ENCODE measurements at regions not wholly inside any gene's neighbourhood (a gene's known extent, or its start where the extent isn't known, plus 50 kb on each side); places are given as distances from the start of the nearest gene placed in this dataset.
A peak's percentile ranks its signal among the peaks of the same experiment; 100 is the strongest.
"Not testable (repeated sequence)": the region's sequence is repeated elsewhere in the genome, so short reads cannot be mapped to it uniquely, and the experiment has no call there.

- DNase-seq: no peak
These were observed 76.1 kb upstream of the CNIH3 start for GRCh38 chr1:224539971-224540370.

DNA sequence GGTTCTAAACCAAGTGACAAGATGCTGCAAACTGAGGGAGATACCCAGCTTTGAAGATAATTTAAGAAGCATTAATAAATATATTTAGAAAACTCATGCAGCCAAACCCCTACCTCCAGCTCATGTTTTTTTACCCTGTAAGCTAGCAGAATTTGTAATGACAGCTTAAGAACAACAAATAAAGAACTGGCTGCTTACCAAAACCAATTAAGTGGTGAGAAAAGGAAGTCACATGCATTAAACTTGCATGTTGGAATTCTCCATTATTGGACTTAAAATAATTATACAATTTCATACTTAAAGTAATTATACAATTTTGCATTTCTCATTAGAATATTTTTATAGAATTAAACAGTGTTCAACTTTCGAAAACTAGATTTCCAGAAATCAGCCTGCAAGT, 75.6 kb upstream of the CNIH3 start:
- peak; percentile 32 for DNase-seq

- no peak for DNase-seq
These were observed 74.9 kb upstream of the CNIH3 start for GRCh38 chr1:224541072-224541790.

DNA sequence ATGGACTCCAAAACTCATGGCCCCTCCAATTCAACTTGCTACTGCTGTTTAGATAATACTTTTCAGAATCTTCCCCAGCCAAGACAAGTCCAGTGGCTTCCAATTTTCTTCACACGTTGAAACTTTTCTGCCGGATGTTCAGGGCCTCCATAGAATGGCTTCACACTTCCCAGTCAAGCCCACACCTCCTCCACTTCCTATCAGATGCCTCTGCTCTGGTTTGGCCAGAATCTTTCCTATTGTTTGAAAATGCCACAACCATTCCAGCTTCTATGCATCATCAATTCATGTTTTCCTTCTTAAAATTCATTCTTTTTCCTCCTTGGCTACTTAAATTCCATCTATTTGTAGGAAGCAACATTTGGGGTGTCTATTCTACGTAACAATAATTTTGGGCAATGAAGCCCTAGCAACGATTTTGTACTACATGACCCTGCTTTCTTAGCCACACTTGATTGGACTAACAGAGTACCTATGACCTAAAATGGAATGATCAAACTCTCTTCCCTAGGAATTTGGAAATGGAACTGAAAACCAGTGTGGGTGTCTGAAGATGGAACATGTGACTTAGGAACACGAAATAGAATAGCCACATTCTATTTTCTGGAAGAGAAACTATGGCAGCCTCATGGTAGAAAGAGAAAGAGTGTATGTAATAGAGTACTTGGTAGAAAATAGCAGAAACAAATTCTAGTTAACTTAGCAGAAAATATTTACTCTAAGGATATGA, 74.1 kb upstream of the CNIH3 start:
- DNase-seq: no peak

- no peak for DNase-seq
These were observed 73.2 kb upstream of the CNIH3 start for GRCh38 chr1:224542783-224543440.

DNA sequence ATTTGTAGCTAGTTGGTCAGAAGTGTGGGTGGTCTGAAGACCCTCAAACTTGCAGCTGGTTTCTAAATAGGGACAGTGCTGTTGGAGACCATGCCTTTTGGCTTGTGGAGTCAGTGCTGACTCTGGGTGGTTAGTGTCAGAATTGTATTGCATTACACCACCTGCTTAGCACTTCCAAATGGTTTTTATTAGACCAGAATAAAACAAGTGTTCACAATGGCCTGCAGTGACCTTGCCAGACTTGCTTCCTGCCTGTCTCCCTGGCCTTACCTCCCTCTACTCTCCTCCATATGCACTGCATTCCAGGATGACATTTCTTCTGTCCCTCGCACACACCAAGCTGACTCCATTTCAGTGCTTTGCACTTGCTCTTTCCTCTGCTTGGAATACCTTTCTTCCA, 72.7 kb upstream of the CNIH3 start:
- no peak for DNase-seq

DNA sequence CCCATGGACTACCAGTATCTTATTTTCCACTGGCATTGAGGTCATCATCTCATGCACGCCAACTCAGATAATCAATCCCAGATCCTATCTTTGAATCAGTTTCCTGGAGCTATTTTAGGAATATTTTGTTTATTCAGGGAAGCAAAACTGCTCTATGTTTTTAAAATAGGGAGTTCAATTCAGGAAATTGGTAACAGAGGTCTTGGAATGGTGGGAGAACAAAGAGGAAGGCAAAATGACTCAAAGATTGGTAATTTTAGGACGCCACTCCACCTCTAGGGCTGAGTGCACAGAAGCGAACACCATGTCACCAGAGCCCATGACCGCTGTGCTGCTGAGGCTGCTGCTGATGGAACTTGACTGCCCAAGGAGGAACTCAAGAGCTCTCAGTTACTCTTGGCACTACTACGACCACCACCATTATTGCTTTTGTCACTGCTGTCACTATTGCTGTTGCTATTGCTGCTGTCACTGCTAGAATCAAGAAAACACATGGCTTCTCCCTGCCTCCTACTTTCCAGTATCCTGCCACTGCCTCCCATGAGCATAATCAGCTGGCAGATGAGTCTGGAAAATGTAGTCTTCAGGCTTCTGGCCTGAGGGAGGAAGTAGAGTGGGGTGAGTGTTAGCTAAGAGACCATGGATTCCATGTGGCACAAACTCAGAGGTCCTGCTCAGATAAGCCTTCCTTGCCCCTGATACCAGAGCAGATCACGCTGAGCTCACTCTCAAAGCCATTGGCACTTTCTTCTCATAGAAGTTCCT, 71.6 kb upstream of the CNIH3 start:
- DNase-seq: no peak

DNA sequence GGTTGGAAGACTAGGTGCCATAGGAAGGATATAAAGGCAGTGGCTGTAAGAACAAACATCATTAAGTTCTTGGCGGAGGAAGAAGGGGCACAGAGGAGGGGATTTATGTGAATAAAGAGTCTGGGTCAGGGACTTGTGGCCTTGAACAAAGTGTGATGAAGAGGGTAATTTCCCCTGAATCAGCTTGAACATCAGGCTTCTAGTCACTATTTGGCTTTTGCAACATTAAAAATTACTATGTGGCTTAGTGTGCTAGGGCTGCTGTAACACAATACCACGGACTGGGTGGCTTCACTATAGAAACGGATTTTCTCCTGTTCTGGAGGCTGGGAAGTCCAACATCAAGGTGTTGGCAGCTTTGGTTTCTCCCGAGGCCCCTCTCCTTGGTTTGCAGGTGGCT, 70.5 kb upstream of the CNIH3 start:
- DNase-seq: no peak

DNA sequence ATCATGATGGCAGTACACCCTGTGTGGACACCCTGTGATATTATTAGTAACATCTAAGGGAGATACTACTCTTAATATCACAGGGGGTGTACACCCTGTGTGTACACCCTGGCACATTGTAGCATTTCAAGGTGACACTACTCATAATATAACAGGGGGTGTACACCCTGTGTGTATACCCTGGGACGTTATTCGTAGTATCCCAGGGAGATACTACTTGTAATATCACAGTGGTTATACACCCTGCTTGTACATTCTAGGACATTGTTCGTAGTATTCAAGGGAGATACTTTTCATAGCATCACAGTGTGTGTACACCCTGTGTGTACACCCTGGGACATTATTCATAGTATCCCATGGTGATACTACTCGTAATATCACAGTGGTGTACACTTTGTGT, 67.4 kb upstream of the CNIH3 start:
- DNase-seq: no peak

DNA sequence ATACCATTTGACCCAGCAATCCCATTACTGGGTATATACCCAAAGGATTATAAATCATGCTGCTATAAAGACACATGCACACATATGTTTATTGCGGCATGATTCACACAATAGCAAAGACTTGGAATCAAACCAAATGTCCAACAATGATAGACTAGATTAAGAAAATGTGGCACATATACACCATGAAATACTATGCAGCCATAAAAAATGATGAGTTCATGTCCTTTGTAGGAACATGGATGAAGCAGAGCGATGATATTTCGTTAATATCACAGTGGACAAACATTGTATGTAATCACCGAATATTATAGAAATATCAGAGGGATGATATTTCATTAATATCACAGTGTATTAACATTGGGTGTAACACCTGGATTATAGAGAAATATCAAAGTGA, 64.9 kb upstream of the CNIH3 start:
- DNase-seq: not testable (repeated sequence)

DNA sequence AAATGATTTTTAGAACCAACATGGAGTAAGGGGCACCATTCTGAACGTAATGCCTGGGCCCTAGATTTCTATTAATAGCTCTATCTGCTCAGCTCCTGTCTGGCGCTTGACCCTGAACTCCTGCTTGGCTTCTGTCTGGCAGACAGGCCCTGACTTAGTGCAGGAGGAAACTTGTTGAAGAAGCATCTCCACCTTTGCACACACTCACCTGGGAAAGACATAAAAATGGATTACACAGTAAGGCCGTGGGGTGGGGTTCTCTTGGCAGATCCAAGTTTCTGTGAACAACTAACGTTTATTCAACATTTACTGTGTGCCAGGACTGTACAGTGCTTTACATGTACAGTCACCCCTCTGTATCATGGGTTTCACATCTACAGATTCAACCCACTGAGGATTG, 62.1 kb upstream of the CNIH3 start:
- DNase-seq: no peak

DNA sequence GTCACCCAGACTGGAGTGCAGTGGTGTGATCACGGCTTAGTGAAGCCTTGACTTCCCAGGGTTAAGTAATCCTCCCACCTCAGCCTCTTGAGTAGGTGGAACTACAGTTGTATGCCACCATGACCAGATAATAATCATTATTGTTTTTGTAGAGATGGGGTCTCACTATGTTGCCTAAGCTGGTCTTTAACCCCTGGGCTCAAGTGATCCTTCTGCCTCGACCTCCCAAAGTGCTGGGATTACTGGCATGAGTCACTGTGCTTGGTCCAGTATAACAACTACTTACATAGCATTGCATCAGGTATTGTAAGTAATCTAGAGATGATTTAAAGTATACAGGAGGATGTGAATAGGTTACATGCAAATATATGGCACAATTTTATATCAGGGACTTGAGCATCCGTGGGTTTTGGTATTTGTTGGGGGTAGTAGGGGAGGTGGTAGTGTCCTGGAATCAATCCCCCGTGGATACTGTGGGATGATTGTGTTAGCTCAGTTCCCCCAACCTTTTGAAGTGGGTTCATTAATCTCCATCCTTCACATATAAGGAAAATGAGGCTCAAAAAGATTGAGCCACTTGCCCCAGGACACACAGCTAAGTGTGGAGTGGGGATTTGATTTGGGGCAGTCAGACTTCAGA, 61.4 kb upstream of the CNIH3 start:
- no peak for DNase-seq

DNA sequence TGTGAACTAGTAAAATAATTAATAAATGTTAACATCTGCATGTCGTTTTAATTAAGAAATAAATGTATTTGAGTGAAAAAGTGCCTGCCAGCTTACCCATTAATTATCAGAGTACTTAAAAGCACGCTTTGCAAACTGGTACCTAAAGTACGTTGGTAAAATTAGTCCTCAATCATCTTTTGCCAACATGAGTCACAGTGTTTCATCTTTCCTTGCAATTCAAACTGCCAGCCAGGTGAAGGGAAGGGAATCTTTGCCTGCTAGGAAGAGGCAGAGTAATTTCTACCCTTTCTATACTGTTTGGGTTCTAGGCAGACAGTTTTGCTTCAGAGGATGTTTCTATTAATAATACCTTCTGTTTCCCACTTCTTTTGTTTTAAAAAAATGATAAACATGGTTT, 57.2 kb upstream of the CNIH3 start:
- no peak for DNase-seq

GRCh38 chr1:224559981-224560728, 56.0 kb upstream of the CNIH3 start:
- DNase-seq: no peak

- DNase-seq: not testable (repeated sequence)
These were observed 53.2 kb upstream of the CNIH3 start for GRCh38 chr1:224562881-224563280.

- DNase-seq: no peak
These were observed 52.5 kb upstream of the CNIH3 start for GRCh38 chr1:224563666-224564065.

GRCh38 chr1:224564454-224565084, 51.5 kb upstream of the CNIH3 start:
- DNase-seq: no peak

DNA sequence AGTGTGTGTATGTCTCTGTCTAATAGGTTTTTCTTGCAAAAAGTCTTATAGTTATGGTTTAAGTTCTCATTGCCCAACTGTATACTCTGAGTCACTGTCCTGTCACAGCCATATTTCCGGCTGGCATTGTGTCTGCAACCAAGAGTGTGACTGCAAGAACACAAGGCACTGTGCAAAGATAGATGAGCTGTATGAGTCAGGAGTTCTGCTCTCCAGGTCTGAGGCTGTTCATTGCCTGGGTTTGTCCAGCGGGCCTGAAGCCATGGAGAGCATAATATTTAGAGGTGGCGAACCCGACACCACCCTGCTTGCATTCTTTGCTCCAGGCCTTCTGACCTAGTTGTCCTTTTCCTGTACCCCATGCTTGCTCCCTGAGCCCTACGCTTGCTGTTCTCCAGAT, 50.9 kb upstream of the CNIH3 start:
- DNase-seq: no peak

- DNase-seq: no peak
These were observed 50.3 kb upstream of the CNIH3 start for GRCh38 chr1:224565611-224566406.
